GM18508 (cell line): ENCODE measurements at regions not wholly inside any gene's neighbourhood (a gene's known extent, or its start where the extent isn't known, plus 50 kb on each side); places are given as distances from the start of the nearest gene placed in this dataset.
"Not testable (repeated sequence)": the region's sequence is repeated elsewhere in the genome, so short reads cannot be mapped to it uniquely, and the experiment has no call there.

Experiments used
- ATAC-seq: cut with Tn5 transposase; IDR thresholded peaks from one replicate; pipeline ENCODE4 v1.9.1; 2021; ENCODE audit warnings: moderate number of reproducible peaks; ENCODE audit not compliant: insufficient read depth, unreplicated experiment

GRCh38 chr5:98157368-98157767, 616.1 kb upstream of the RGMB start:
- no peak for ATAC-seq

- no peak for ATAC-seq
Measured at GRCh38 chr5:98158440-98158839, 615.0 kb upstream of the RGMB start.

- no peak for ATAC-seq
Measured at GRCh38 chr5:98163796-98164493, 609.5 kb upstream of the RGMB start.

- ATAC-seq, result no peak
Measured at GRCh38 chr5:98168871-98169270, 604.6 kb upstream of the RGMB start.

GRCh38 chr5:98170994-98171393, 602.5 kb upstream of the RGMB start:
- ATAC-seq, result no peak

- ATAC-seq, result no peak
Measured at GRCh38 chr5:98173334-98173733, 600.1 kb upstream of the RGMB start.

GRCh38 chr5:98175474-98175873, 598.0 kb upstream of the RGMB start:
- ATAC-seq, result no peak

- no peak for ATAC-seq
Measured at GRCh38 chr5:98179791-98180755, 593.4 kb upstream of the RGMB start.

- ATAC-seq, result no peak
Measured at GRCh38 chr5:98186128-98186527, 587.3 kb upstream of the RGMB start.

- no peak for ATAC-seq
Measured at GRCh38 chr5:98187945-98188344, 585.5 kb upstream of the RGMB start.

- not testable (repeated sequence) for ATAC-seq
Measured at GRCh38 chr5:98190344-98190743, 583.1 kb upstream of the RGMB start.

- no peak for ATAC-seq
Measured at GRCh38 chr5:98193921-98194760, 579.3 kb upstream of the RGMB start.

GRCh38 chr5:98200726-98201541, 572.5 kb upstream of the RGMB start:
- no peak for ATAC-seq

- no peak for ATAC-seq
Measured at GRCh38 chr5:98204798-98205197, 568.7 kb upstream of the RGMB start.

GRCh38 chr5:98205691-98206461, 567.6 kb upstream of the RGMB start:
- no peak for ATAC-seq

- ATAC-seq, result no peak
Measured at GRCh38 chr5:98206566-98206965, 566.9 kb upstream of the RGMB start.

- no peak for ATAC-seq
Measured at GRCh38 chr5:98209418-98209817, 564.0 kb upstream of the RGMB start.

- no peak for ATAC-seq
Measured at GRCh38 chr5:98214240-98215051, 559.0 kb upstream of the RGMB start.
